ENCODE measurements at regions not wholly inside any gene's neighbourhood (a gene's known extent, or its start where the extent isn't known, plus 50 kb on each side); places are given as distances from the start of the nearest gene placed in this dataset.

GRCh38 chr5:124960266-124960665 is 213.8 kb upstream of the ZNF608 start:
- H3K4me3 Mint-ChIP-seq = no peak overlapping the region

GRCh38 chr5:124961521-124961920 is 215.1 kb upstream of the ZNF608 start:
- Mint-ChIP-seq H3K36me3 (no peaks in the 10 kb centered on the region), H3K9me3 (no peaks in the 10 kb centered on the region), H3K4me3 (no peak overlapping the region), H3K27me3 (ENCODE audit: low read depth in 2 of 2) (peaks cover 0 to 2% of the 10 kb centered on the region in 2 donors), H3K27ac (no peak overlapping the region), H3K4me1 (peaks cover 23 to 28% of the 10 kb centered on the region in 2 donors)
- Histone ChIP-seq H3K27me3 (ENCODE audit: control insufficient read depth, insufficient read depth, low read length) (no peaks in the 10 kb centered on the region), H3K27ac (ENCODE audit: low read length) (no peak overlapping the region), H3K9me3 (ENCODE audit: control insufficient read depth, insufficient read depth, low read length) (no peaks in the 10 kb centered on the region), H3K4me1 (ENCODE audit: control insufficient read depth, insufficient read depth, low read length) (peaks cover 19% of the 10 kb centered on the region), H3K4me3 (ENCODE audit: low read length) (no peak overlapping the region), H3K36me3 (ENCODE audit: control insufficient read depth, insufficient read depth, low read length) (no peaks in the 10 kb centered on the region)
- TF ChIP-seq, protein P1, sequence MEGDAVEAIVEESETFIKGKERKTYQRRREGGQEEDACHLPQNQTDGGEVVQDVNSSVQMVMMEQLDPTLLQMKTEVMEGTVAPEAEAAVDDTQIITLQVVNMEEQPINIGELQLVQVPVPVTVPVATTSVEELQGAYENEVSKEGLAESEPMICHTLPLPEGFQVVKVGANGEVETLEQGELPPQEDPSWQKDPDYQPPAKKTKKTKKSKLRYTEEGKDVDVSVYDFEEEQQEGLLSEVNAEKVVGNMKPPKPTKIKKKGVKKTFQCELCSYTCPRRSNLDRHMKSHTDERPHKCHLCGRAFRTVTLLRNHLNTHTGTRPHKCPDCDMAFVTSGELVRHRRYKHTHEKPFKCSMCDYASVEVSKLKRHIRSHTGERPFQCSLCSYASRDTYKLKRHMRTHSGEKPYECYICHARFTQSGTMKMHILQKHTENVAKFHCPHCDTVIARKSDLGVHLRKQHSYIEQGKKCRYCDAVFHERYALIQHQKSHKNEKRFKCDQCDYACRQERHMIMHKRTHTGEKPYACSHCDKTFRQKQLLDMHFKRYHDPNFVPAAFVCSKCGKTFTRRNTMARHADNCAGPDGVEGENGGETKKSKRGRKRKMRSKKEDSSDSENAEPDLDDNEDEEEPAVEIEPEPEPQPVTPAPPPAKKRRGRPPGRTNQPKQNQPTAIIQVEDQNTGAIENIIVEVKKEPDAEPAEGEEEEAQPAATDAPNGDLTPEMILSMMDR (IDR thresholded peaks at IDR 0.05) = no peak
- intact Hi-C loops (cut with micrococcal nuclease) = no loop called here
- DNase-seq (no peak), ATAC-seq (no peak)
- 73% methylated on average over 4 of the region's 4 CpGs for WGBS (ENCODE audit: insufficient coverage)

More at GRCh38 chr5:124960266-124960665, 213.8 kb upstream of the ZNF608 start:
- Histone ChIP-seq H3K27me3 (ENCODE audit: control insufficient read depth, insufficient read depth, low read length) (no peaks in the 10 kb centered on the region), H3K27ac (ENCODE audit: low read length) (no peak overlapping the region), H3K4me3 (ENCODE audit: low read length) (no peak overlapping the region), H3K36me3 (ENCODE audit: control insufficient read depth, insufficient read depth, low read length) (no peaks in the 10 kb centered on the region), H3K4me1 (ENCODE audit: control insufficient read depth, insufficient read depth, low read length) (peaks cover 19% of the 10 kb centered on the region), H3K9me3 (ENCODE audit: control insufficient read depth, insufficient read depth, low read length) (no peaks in the 10 kb centered on the region)
- Mint-ChIP-seq H3K36me3 (no peaks in the 10 kb centered on the region), H3K4me1 (peaks cover 23 to 28% of the 10 kb centered on the region in 2 donors), H3K27me3 (ENCODE audit: low read depth in 2 of 2) (peaks cover 0 to 2% of the 10 kb centered on the region in 2 donors), H3K9me3 (no peaks in the 10 kb centered on the region), H3K27ac (no peak overlapping the region)
- DNase-seq = no peak
- ATAC-seq = no peak
- intact Hi-C loops (cut with micrococcal nuclease) = no loop called here
- WGBS (ENCODE audit: insufficient coverage) = 48% methylated on average over 3 of the region's 4 CpGs
- TF ChIP-seq, protein P1 (IDR thresholded peaks at IDR 0.05) = no peak

DNA sequence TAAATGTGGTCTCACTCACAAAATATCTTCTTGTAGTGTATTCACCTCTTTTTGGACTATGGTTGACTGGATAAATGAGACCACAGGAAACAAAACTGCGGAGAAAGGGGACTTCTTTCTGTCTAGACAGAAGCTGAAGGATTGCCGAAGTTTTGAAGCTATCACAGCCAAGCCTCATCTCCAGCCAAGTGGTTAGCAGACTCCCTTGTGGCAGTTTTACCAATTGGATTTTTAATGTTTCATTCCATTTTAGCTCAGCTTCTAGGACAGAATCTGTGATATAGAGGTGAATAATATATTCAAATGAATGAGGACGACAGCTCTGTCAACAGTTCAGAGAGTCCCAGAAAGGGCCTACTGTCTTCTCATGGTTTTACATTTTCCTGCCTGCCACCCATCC is 215.7 kb upstream of the ZNF608 start:
- TF ChIP-seq, protein P1 (IDR thresholded peaks at IDR 0.05) = no peak
- Mint-ChIP-seq H3K27me3 (ENCODE audit: low read depth in 2 of 2) (peaks cover 0 to 2% of the 10 kb centered on the region in 2 donors), H3K4me3 (no peak overlapping the region), H3K4me1 (peaks cover 23 to 28% of the 10 kb centered on the region in 2 donors), H3K9me3 (no peaks in the 10 kb centered on the region), H3K36me3 (no peaks in the 10 kb centered on the region), H3K27ac (peak overlapping the region in 1 of 2 donors; percentile 37)
- intact Hi-C loops (cut with micrococcal nuclease) = no loop called here
- Histone ChIP-seq H3K27ac (ENCODE audit: low read length) (no peak overlapping the region), H3K36me3 (ENCODE audit: control insufficient read depth, insufficient read depth, low read length) (no peaks in the 10 kb centered on the region), H3K9me3 (ENCODE audit: control insufficient read depth, insufficient read depth, low read length) (no peaks in the 10 kb centered on the region), H3K4me3 (ENCODE audit: low read length) (no peak overlapping the region), H3K27me3 (ENCODE audit: control insufficient read depth, insufficient read depth, low read length) (no peaks in the 10 kb centered on the region), H3K4me1 (ENCODE audit: control insufficient read depth, insufficient read depth, low read length) (peaks cover 19% of the 10 kb centered on the region)
- DNase-seq (no peak), ATAC-seq (no peak)
- 87% methylated on average over 3 of the region's 3 CpGs for WGBS (ENCODE audit: insufficient coverage)

GRCh38 chr5:124962735-124963134 is 216.3 kb upstream of the ZNF608 start:
- 81% methylated on average over 6 of the region's 6 CpGs for WGBS (ENCODE audit: insufficient coverage)
- intact Hi-C loops (cut with micrococcal nuclease) = no loop called here
- Mint-ChIP-seq H3K27ac (peak overlapping the region; percentile 37 to 84), H3K9me3 (no peaks in the 10 kb centered on the region), H3K27me3 (ENCODE audit: low read depth in 2 of 2) (peaks cover 0 to 2% of the 10 kb centered on the region in 2 donors), H3K36me3 (no peaks in the 10 kb centered on the region), H3K4me3 (no peak overlapping the region), H3K4me1 (peaks cover 23 to 28% of the 10 kb centered on the region in 2 donors)
- ATAC-seq (no peak), DNase-seq (no peak)
- no peak overlapping the region for H3K4me3 ChIP-seq (ENCODE audit: low read length)
- no peaks in the 10 kb centered on the region for H3K27me3 ChIP-seq (ENCODE audit: control insufficient read depth, insufficient read depth, low read length)
- no peaks in the 10 kb centered on the region for H3K36me3 ChIP-seq (ENCODE audit: control insufficient read depth, insufficient read depth, low read length)
- TF ChIP-seq, protein P1 (IDR thresholded peaks at IDR 0.05) = no peak
- H3K4me1 ChIP-seq (ENCODE audit: control insufficient read depth, insufficient read depth, low read length) = peaks cover 19% of the 10 kb centered on the region
- no peak overlapping the region for H3K27ac ChIP-seq (ENCODE audit: low read length)
- H3K9me3 ChIP-seq (ENCODE audit: control insufficient read depth, insufficient read depth, low read length) = no peaks in the 10 kb centered on the region

All from natural killer cell (primary cell).